ENCODE measurements at regions not wholly inside any gene's neighbourhood (a gene's known extent, or its start where the extent isn't known, plus 50 kb on each side); places are given as distances from the start of the nearest gene placed in this dataset.

DNA sequence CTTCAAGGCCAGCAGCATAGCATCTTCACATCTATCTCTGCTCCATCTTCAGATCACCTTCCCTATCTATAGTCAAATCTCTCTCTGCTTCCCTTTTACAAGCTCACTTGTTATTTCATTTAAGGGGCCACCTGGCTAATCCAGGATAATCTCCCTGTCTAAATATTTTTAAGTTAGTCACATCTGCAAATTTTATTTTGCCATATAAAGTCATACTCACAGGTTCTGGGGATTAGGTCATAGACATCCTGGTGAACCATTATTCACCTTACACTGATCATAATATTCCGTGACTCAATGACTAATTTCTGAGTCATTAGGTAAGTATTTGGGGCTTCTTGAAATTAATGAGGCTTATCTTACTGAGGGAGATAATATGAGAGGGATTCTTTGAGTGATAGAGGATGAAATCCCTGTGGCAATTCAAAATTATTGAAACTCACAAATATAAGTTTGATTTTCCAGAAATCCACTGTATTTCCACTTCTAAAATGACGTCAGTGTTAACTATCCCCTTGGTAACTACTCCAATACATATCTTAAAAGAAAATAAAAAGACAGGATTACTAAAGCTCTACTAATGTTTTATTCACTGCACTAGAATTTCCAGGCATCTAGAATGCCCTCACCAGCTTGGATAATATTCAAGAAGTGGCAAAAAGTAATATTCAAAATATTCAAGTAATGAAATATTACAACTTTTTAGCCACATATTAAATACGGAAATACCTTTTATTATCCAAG is 93.7 kb upstream of the RBMS3 start:
- Histone ChIP-seq H3F3A (ENCODE audit: insufficient read depth) (no peaks in the 10 kb centered on the region), H3K27me3 (ENCODE audit: low read length) (no peaks in the 10 kb centered on the region), H2AFZ (ENCODE audit: low read depth, low read length, severe bottlenecking) (no peak overlapping the region), H4K20me1 (ENCODE audit: low read depth, low read length) (no peaks in the 10 kb centered on the region), H3K9me2 (replicated peaks; ENCODE audit: insufficient read depth, low read length) (no peaks in the 10 kb centered on the region), H3K4me3 (ENCODE audit: insufficient read depth, low read length, poor library complexity, severe bottlenecking) (no peak overlapping the region), H3K9ac (ENCODE audit: low read length) (no peak overlapping the region), H3K4me2 (ENCODE audit: low read depth, low read length, poor library complexity, severe bottlenecking) (no peak overlapping the region), H3K27ac (ENCODE audit: low read depth, low read length) (no peak overlapping the region), H3K9me3 (ENCODE audit: insufficient read depth, low read length) (no peaks in the 10 kb centered on the region), H3K79me2 (ENCODE audit: insufficient read depth, low read length) (no peaks in the 10 kb centered on the region), H3K36me3 (ENCODE audit: low read length) (no peaks in the 10 kb centered on the region)
- no peak for TF ChIP-seq EZH2phosphoT487 (conservative IDR thresholded peaks at IDR 0.05; ENCODE audit: low read length)
- TF ChIP-seq, protein P1, sequence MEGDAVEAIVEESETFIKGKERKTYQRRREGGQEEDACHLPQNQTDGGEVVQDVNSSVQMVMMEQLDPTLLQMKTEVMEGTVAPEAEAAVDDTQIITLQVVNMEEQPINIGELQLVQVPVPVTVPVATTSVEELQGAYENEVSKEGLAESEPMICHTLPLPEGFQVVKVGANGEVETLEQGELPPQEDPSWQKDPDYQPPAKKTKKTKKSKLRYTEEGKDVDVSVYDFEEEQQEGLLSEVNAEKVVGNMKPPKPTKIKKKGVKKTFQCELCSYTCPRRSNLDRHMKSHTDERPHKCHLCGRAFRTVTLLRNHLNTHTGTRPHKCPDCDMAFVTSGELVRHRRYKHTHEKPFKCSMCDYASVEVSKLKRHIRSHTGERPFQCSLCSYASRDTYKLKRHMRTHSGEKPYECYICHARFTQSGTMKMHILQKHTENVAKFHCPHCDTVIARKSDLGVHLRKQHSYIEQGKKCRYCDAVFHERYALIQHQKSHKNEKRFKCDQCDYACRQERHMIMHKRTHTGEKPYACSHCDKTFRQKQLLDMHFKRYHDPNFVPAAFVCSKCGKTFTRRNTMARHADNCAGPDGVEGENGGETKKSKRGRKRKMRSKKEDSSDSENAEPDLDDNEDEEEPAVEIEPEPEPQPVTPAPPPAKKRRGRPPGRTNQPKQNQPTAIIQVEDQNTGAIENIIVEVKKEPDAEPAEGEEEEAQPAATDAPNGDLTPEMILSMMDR (IDR thresholded peaks at IDR 0.05; ENCODE audit: insufficient read depth, low read length, poor library complexity, severe bottlenecking) = no peak

DNA sequence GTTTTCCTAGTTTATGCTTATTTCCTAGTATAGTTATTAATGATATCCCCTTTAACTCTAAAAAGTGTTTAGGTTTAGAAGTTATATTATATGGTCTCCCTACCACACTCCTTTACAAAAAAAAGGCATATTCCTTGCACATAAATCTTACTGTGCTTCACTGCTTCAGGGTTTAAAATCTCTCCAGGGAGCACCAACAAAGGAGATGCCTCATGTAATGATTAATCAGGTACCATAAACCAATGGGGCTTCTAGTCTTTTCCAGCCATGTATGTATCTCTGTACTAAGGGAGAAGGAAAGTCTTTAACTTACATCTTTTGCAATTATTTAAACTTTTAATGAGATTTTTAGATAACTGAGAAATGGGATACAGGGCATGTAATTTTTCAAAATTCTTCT is 91.5 kb upstream of the RBMS3 start:
- no peak overlapping the region for H3K4me2 ChIP-seq (ENCODE audit: low read depth, low read length, poor library complexity, severe bottlenecking)
- no peaks in the 10 kb centered on the region for H3K9me2 ChIP-seq (replicated peaks; ENCODE audit: insufficient read depth, low read length)
- no peak overlapping the region for H3K9ac ChIP-seq (ENCODE audit: low read length)
- H3K9me3 ChIP-seq (ENCODE audit: insufficient read depth, low read length) = no peaks in the 10 kb centered on the region
- no peaks in the 10 kb centered on the region for H3F3A ChIP-seq (ENCODE audit: insufficient read depth)
- TF ChIP-seq, protein P1 (IDR thresholded peaks at IDR 0.05; ENCODE audit: insufficient read depth, low read length, poor library complexity, severe bottlenecking) = no peak
- TF ChIP-seq EZH2phosphoT487 (conservative IDR thresholded peaks at IDR 0.05; ENCODE audit: low read length) = no peak
- H3K27me3 ChIP-seq (ENCODE audit: low read length) = no peaks in the 10 kb centered on the region
- H4K20me1 ChIP-seq (ENCODE audit: low read depth, low read length) = no peaks in the 10 kb centered on the region
- H2AFZ ChIP-seq (ENCODE audit: low read depth, low read length, severe bottlenecking) = no peak overlapping the region
- no peaks in the 10 kb centered on the region for H3K36me3 ChIP-seq (ENCODE audit: low read length)
- H3K79me2 ChIP-seq (ENCODE audit: insufficient read depth, low read length) = no peaks in the 10 kb centered on the region
- H3K4me3 ChIP-seq (ENCODE audit: insufficient read depth, low read length, poor library complexity, severe bottlenecking) = no peak overlapping the region
- H3K27ac ChIP-seq (ENCODE audit: low read depth, low read length) = no peak overlapping the region

DNA sequence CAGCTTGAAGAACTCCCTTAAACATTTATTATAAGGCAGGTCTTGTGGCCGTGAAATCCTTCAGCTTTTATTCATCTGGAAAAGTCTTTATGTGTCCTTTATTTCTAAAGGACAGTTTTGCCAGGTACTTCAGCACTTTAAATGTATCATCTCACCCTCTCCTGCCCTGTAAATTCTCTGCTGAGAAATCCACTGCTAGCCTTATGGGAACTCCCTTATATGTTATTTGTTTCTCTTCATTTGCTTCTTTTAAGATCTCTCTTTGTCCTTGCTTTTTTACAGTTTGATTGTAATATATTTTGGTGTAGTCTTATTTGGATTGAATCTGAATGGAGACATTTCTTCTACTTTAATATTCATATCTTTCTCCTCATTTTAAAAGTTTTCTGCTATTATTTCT is 86.7 kb upstream of the RBMS3 start:
- TF ChIP-seq, protein P1 (IDR thresholded peaks at IDR 0.05; ENCODE audit: insufficient read depth, low read length, poor library complexity, severe bottlenecking) = no peak
- TF ChIP-seq EZH2phosphoT487 (conservative IDR thresholded peaks at IDR 0.05; ENCODE audit: low read length) = no peak
- no peak overlapping the region for H2AFZ ChIP-seq (ENCODE audit: low read depth, low read length, severe bottlenecking)

More for the DNA sequence above, 86.7 kb upstream of the RBMS3 start:
- Histone ChIP-seq H3K79me2 (ENCODE audit: insufficient read depth, low read length) (no peaks in the 10 kb centered on the region), H3K9me2 (replicated peaks; ENCODE audit: insufficient read depth, low read length) (no peaks in the 10 kb centered on the region), H3K9ac (ENCODE audit: low read length) (no peak overlapping the region), H3K4me2 (ENCODE audit: low read depth, low read length, poor library complexity, severe bottlenecking) (no peak overlapping the region), H3F3A (ENCODE audit: insufficient read depth) (no peaks in the 10 kb centered on the region), H3K36me3 (ENCODE audit: low read length) (no peaks in the 10 kb centered on the region), H4K20me1 (ENCODE audit: low read depth, low read length) (no peaks in the 10 kb centered on the region), H3K27ac (ENCODE audit: low read depth, low read length) (no peak overlapping the region), H3K9me3 (ENCODE audit: insufficient read depth, low read length) (no peaks in the 10 kb centered on the region), H3K27me3 (ENCODE audit: low read length) (no peaks in the 10 kb centered on the region), H3K4me3 (ENCODE audit: insufficient read depth, low read length, poor library complexity, severe bottlenecking) (no peak overlapping the region)
